ENCODE measurements at regions not wholly inside any gene's neighbourhood (a gene's known extent, or its start where the extent isn't known, plus 50 kb on each side); places are given as distances from the start of the nearest gene placed in this dataset.

- TF ChIP-seq CTCF (IDR thresholded peaks at IDR 0.05; ENCODE audit: insufficient read depth, low read length) = no peak
- TF ChIP-seq, protein P1, sequence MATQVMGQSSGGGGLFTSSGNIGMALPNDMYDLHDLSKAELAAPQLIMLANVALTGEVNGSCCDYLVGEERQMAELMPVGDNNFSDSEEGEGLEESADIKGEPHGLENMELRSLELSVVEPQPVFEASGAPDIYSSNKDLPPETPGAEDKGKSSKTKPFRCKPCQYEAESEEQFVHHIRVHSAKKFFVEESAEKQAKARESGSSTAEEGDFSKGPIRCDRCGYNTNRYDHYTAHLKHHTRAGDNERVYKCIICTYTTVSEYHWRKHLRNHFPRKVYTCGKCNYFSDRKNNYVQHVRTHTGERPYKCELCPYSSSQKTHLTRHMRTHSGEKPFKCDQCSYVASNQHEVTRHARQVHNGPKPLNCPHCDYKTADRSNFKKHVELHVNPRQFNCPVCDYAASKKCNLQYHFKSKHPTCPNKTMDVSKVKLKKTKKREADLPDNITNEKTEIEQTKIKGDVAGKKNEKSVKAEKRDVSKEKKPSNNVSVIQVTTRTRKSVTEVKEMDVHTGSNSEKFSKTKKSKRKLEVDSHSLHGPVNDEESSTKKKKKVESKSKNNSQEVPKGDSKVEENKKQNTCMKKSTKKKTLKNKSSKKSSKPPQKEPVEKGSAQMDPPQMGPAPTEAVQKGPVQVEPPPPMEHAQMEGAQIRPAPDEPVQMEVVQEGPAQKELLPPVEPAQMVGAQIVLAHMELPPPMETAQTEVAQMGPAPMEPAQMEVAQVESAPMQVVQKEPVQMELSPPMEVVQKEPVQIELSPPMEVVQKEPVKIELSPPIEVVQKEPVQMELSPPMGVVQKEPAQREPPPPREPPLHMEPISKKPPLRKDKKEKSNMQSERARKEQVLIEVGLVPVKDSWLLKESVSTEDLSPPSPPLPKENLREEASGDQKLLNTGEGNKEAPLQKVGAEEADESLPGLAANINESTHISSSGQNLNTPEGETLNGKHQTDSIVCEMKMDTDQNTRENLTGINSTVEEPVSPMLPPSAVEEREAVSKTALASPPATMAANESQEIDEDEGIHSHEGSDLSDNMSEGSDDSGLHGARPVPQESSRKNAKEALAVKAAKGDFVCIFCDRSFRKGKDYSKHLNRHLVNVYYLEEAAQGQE (IDR thresholded peaks at IDR 0.05; ENCODE audit: insufficient replicate concordance, low read depth) = no peak
- no peak for TF ChIP-seq POLR2AphosphoS5 (IDR thresholded peaks at IDR 0.05; ENCODE audit: low read depth)
- no peak for TF ChIP-seq SPI1 (IDR thresholded peaks at IDR 0.05; ENCODE audit: borderline replicate concordance, low read depth)
- no peak for TF ChIP-seq GABPA (IDR thresholded peaks at IDR 0.05; ENCODE audit: low read depth)
These were observed 612.6 kb downstream of the EBF1 start for GRCh38 chr5:158487156-158487555.

Data from HL-60 (cell line).